GM12878 (cell line): ENCODE measurements at regions not wholly inside any gene's neighbourhood (a gene's known extent, or its start where the extent isn't known, plus 50 kb on each side); places are given as distances from the start of the nearest gene placed in this dataset.

Experiments used
- ATAC-seq: fragments of 200-7000 bp; cut with Tn5 transposase; 3 replicates; pipeline ENCODE4 v1.9.1; 2020; ENCODE audit warnings: mild to moderate bottlenecking, moderate library complexity
- BruUV-seq: library from RNA; stranded (reverse); fragments of 400-500 nt; replicated peaks from 2 replicates; lab custom pipeline; 2021; lab: Mats Ljungman, UMichigan
- CTCF ChIA-PET: fragments of 300-600 bp; sonication (Branson Sonifier 250); formaldehyde crosslinking; extraction: SDS; loops from one replicate; lab custom pipeline; 2021; ENCODE audit warnings: inconsistent platforms; lab: Yijun Ruan, JAX
- POLR2A ChIA-PET: fragments of 350-600 bp; formaldehyde crosslinking; extraction: SDS; loops from one replicate; lab custom pipeline; 2021; ENCODE audit warnings: inconsistent platforms; lab: Charles Lee
- RAD21 ChIA-PET: fragments of 300-600 bp; sonication (Branson Sonifier 250); formaldehyde crosslinking; loops from one replicate; lab custom pipeline; 2023; ENCODE audit warnings: antibody characterized with exemption; ENCODE audit not compliant: unreplicated experiment; lab: Charles Lee
- SMC1A ChIA-PET: fragments of 300-600 bp; sonication (Branson Sonifier 250); formaldehyde crosslinking; loops from one replicate; lab custom pipeline; 2023; ENCODE audit not compliant: unreplicated experiment, uncharacterized antibody; lab: Charles Lee
- DNase-seq: peaks from one replicate; pipeline ENCODE4 v3.0.0-alpha.2; 2011; ENCODE audit warnings: low read depth, low spot score
- FAIRE-seq: peaks from 3 replicates; lab custom pipeline; 2011; peaks lifted over from hg19 to GRCh38; lab: Jason Lieb, UNC
- H2AFZ ChIP-seq: 2 replicates; pipeline ENCODE4 v1.6.0; 2011; ENCODE audit warnings: low read depth, low read length, control low read depth; ENCODE audit not compliant: control insufficient read depth
- H3K27ac ChIP-seq: 2 replicates; pipeline ENCODE4 v1.5.1; 2011; ENCODE audit warnings: control low read depth; ENCODE audit not compliant: control insufficient read depth, insufficient read depth
- H3K27me3 ChIP-seq, 2 experiments: replicated peaks in 1 of 2; 2 replicates each; pipeline versions ENCODE4 v1.6.0 to v1.6.1; 2011; ENCODE audit warnings: low read length in 1 of 2; ENCODE audit not compliant: control insufficient read depth in 2 of 2, insufficient read depth in 2 of 2
- H3K36me3 ChIP-seq, 2 experiments: 2 replicates each; pipeline ENCODE4 v1.5.1; 2011; ENCODE audit warnings: low read length in 1 of 2; ENCODE audit not compliant: control insufficient read depth in 2 of 2, insufficient read depth in 2 of 2
- H3K4me1 ChIP-seq: 2 replicates; pipeline ENCODE4 v1.6.1; 2011; ENCODE audit warnings: mild to moderate bottlenecking, low read length, moderate library complexity, mixed read lengths; ENCODE audit not compliant: control insufficient read depth, insufficient read depth
- H3K4me2 ChIP-seq: 2 replicates; pipeline ENCODE4 v1.6.0; 2011; ENCODE audit warnings: control low read depth; ENCODE audit not compliant: control insufficient read depth, insufficient read depth
- H3K4me3 ChIP-seq: fragments of 200-600 bp; sonication (generic); 2 replicates; pipeline ENCODE4 v1.5.1; 2016
- H3K79me2 ChIP-seq: 2 replicates; pipeline ENCODE4 v1.6.0; 2011; ENCODE audit warnings: low read length; ENCODE audit not compliant: control insufficient read depth, insufficient read depth
- H3K9ac ChIP-seq: 2 replicates; pipeline ENCODE4 v1.8.0; 2011; ENCODE audit warnings: low read length, control low read depth, mixed read lengths; ENCODE audit not compliant: control insufficient read depth, insufficient read depth
- H3K9me3 ChIP-seq: replicated peaks from 3 replicates; pipeline ENCODE4 v1.5.1; 2011; ENCODE audit warnings: mild to moderate bottlenecking, low read length; ENCODE audit not compliant: control insufficient read depth, insufficient read depth
- H4K20me1 ChIP-seq: 2 replicates; pipeline ENCODE4 v1.6.0; 2011; ENCODE audit not compliant: control insufficient read depth, insufficient read depth
- CBX3 ChIP-seq: fragments of 200-600 bp; sonication (generic); IDR thresholded peaks from 2 replicates; pipeline ENCODE4 v1.6.1; 2016; ENCODE audit warnings: low read depth, borderline replicate concordance
- EGR1 ChIP-seq, 2 experiments: IDR thresholded peaks; 1 replicate in 1 of 2; 2 replicates in 1 of 2; pipeline ENCODE4 v1.6.1; 2011 to 2012; ENCODE audit warnings: low read depth in 2 of 2, low read length in 2 of 2, borderline replicate concordance in 1 of 2, mild to moderate bottlenecking in 1 of 2, moderate library complexity in 1 of 2
- EZH2 ChIP-seq: IDR thresholded peaks from 2 replicates; pipeline ENCODE4 v1.6.1; 2012; ENCODE audit warnings: low read depth, mild to moderate bottlenecking, control low read depth, inconsistent platforms, low read length, borderline replicate concordance; ENCODE audit not compliant: control insufficient read depth
- NRF1 ChIP-seq: conservative IDR thresholded peaks from 2 replicates; pipeline ENCODE4 v1.6.1; 2011; ENCODE audit warnings: mild to moderate bottlenecking, low read depth, low read length, improper control_type of control experiment
- RELA ChIP-seq: fragments of 450-650 bp; IDR thresholded peaks from 2 replicates; pipeline ENCODE4 v1.8.0; 2014; ENCODE audit warnings: borderline replicate concordance; ENCODE audit not compliant: partially characterized antibody
- STAT1 ChIP-seq: fragments of 450-650 bp; conservative IDR thresholded peaks from 2 replicates; pipeline ENCODE4 v1.6.1; 2014; ENCODE audit warnings: antibody characterized with exemption, mild to moderate bottlenecking
- ZNF622 ChIP-seq: fragments of 450-650 bp; IDR thresholded peaks from 2 replicates; pipeline ENCODE4 v1.6.1; 2017; ENCODE audit warnings: mild to moderate bottlenecking, inconsistent platforms
- WGBS: methylation state at CpG from one replicate; pipeline ENCODE4 v1.1.6; 2016; ENCODE audit warnings: low lambda C conversion rate; ENCODE audit not compliant: insufficient replicate concordance, insufficient coverage; ENCODE audit errors: missing lambda C conversion rate; 5-methylcytosine and 5-hydroxymethylcytosine counted together
- in situ Hi-C: fragments of 300-500 bp; cut with MboI; formaldehyde crosslinking; loops from 9 replicates; pipeline ENCODE4 v1.14.3; 2018; ENCODE audit warnings: mixed read lengths
- intact Hi-C: fragments of 100-400 bp; cut with micrococcal nuclease; formaldehyde crosslinking; loops from one replicate; pipeline ENCODE4 v1.14.2; 2022; ENCODE audit not compliant: unreplicated experiment
- TF ChIP-seq, protein P1 (sequence below): fragments of 450-650 bp; IDR thresholded peaks from 2 replicates; pipeline ENCODE4 v1.6.1; 2017; ENCODE audit warnings: mild to moderate bottlenecking
- TF ChIP-seq, protein P2 (sequence below): fragments of 450-650 bp; IDR thresholded peaks from 2 replicates; pipeline ENCODE4 v1.6.1; 2017; ENCODE audit warnings: borderline replicate concordance
- TF ChIP-seq, protein P3 (sequence below): IDR thresholded peaks from 2 replicates; pipeline ENCODE4 v1.6.1; 2012; ENCODE audit warnings: low read length, inconsistent platforms

GRCh38 chr4:173714456-173714855, 184.4 kb upstream of the HAND2 start:
- POLR2A ChIA-PET: no interaction called here
- Histone ChIP-seq H3K4me1 (no peaks in the 10 kb centered on the region), H3K4me3 (no peak overlapping the region), H3K27me3 (no peaks in the 10 kb centered on the region), H3K27ac (no peak overlapping the region), H3K9me3 (no peaks in the 10 kb centered on the region), H3K36me3 (no peaks in the 10 kb centered on the region), H4K20me1 (no peaks in the 10 kb centered on the region), H3K9ac (no peak overlapping the region), H2AFZ (no peak overlapping the region), H3K79me2 (no peaks in the 10 kb centered on the region), H3K4me2 (no peak overlapping the region)
- no peak for TF ChIP-seq ZNF622
- TF ChIP-seq, protein P1, sequence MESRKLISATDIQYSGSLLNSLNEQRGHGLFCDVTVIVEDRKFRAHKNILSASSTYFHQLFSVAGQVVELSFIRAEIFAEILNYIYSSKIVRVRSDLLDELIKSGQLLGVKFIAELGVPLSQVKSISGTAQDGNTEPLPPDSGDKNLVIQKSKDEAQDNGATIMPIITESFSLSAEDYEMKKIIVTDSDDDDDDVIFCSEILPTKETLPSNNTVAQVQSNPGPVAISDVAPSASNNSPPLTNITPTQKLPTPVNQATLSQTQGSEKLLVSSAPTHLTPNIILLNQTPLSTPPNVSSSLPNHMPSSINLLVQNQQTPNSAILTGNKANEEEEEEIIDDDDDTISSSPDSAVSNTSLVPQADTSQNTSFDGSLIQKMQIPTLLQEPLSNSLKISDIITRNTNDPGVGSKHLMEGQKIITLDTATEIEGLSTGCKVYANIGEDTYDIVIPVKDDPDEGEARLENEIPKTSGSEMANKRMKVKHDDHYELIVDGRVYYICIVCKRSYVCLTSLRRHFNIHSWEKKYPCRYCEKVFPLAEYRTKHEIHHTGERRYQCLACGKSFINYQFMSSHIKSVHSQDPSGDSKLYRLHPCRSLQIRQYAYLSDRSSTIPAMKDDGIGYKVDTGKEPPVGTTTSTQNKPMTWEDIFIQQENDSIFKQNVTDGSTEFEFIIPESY: no peak
- no peak for TF ChIP-seq STAT1
- TF ChIP-seq RELA: no peak
- no peak for TF ChIP-seq NRF1
- TF ChIP-seq, protein P2, sequence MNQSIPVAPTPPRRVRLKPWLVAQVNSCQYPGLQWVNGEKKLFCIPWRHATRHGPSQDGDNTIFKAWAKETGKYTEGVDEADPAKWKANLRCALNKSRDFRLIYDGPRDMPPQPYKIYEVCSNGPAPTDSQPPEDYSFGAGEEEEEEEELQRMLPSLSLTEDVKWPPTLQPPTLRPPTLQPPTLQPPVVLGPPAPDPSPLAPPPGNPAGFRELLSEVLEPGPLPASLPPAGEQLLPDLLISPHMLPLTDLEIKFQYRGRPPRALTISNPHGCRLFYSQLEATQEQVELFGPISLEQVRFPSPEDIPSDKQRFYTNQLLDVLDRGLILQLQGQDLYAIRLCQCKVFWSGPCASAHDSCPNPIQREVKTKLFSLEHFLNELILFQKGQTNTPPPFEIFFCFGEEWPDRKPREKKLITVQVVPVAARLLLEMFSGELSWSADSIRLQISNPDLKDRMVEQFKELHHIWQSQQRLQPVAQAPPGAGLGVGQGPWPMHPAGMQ: no peak
- TF ChIP-seq, protein P3, sequence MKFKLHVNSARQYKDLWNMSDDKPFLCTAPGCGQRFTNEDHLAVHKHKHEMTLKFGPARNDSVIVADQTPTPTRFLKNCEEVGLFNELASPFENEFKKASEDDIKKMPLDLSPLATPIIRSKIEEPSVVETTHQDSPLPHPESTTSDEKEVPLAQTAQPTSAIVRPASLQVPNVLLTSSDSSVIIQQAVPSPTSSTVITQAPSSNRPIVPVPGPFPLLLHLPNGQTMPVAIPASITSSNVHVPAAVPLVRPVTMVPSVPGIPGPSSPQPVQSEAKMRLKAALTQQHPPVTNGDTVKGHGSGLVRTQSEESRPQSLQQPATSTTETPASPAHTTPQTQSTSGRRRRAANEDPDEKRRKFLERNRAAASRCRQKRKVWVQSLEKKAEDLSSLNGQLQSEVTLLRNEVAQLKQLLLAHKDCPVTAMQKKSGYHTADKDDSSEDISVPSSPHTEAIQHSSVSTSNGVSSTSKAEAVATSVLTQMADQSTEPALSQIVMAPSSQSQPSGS: no peak
- no peak for TF ChIP-seq EGR1 (IDR thresholded peaks at IDR 0.05; ENCODE audit: borderline replicate concordance in 1 of 2, low read depth in 2 of 2, low read length in 2 of 2)
- no peak for TF ChIP-seq CBX3
- no peak for TF ChIP-seq EZH2
- in situ Hi-C loops: no loop called here
- no peak for DNase-seq
- intact Hi-C loops: no loop called here
- no TSS peak for BruUV-seq
- RAD21 ChIA-PET: no interaction called here
- CTCF ChIA-PET: no interaction called here
- 25% methylated on average over 5 of the region's 5 CpGs for WGBS
- ATAC-seq: no peak
- FAIRE-seq: no peak
- SMC1A ChIA-PET: no interaction called here
